Neural cell (in vitro differentiated cells): ENCODE measurements at regions not wholly inside any gene's neighbourhood (a gene's known extent, or its start where the extent isn't known, plus 50 kb on each side); places are given as distances from the start of the nearest gene placed in this dataset.

ENCODE experiments used
- H2AFZ ChIP-seq: fragments of 200-600, 300-800 bp; sonication (generic), shearing (Covaris generic); 2 replicates; pipeline ENCODE4 v1.6.0; 2014; ENCODE audit warnings: low read depth, mild to moderate bottlenecking, antibody characterized with exemption, low read length, moderate library complexity
- H3F3A ChIP-seq: fragments of 200-600 bp; shearing (Covaris generic); 2 replicates; pipeline ENCODE4 v1.6.1; 2016; ENCODE audit warnings: mild to moderate bottlenecking, moderate library complexity, mixed read lengths, antibody characterized with exemption, low read length; ENCODE audit not compliant: insufficient read depth, poor library complexity, severe bottlenecking
- H3K27ac ChIP-seq: fragments of 200-600, 300-800 bp; sonication (generic), shearing (Covaris generic); 2 replicates; pipeline ENCODE4 v1.5.1; 2014; ENCODE audit warnings: mild to moderate bottlenecking, low read length, moderate library complexity
- H3K27me3 ChIP-seq: fragments of 300-800, 200-600 bp; sonication (generic), shearing (Covaris generic); 2 replicates; pipeline ENCODE4 v1.6.0; 2014; ENCODE audit warnings: mild to moderate bottlenecking, low read depth, low read length, moderate library complexity; ENCODE audit not compliant: insufficient read depth
- H3K36me3 ChIP-seq: fragments of 300-800, 200-600 bp; sonication (generic), shearing (Covaris generic); 2 replicates; pipeline ENCODE4 v1.5.1; 2014; ENCODE audit warnings: mild to moderate bottlenecking, antibody characterized with exemption, low read length, moderate library complexity; ENCODE audit not compliant: insufficient read depth
- H3K4me2 ChIP-seq: fragments of 300-800, 200-600 bp; sonication (generic), shearing (Covaris generic); 2 replicates; pipeline ENCODE4 v1.6.0; 2014; ENCODE audit warnings: mild to moderate bottlenecking, low read length
- H3K4me3 ChIP-seq: fragments of 300-800, 200-600 bp; sonication (generic), shearing (Covaris generic); 2 replicates; pipeline ENCODE4 v1.5.1; 2014; ENCODE audit warnings: mild to moderate bottlenecking, low read length, moderate library complexity
- H3K79me2 ChIP-seq: fragments of 200-600 bp; shearing (Covaris generic); replicated peaks from 2 replicates; pipeline ENCODE4 v1.6.0; 2014; ENCODE audit warnings: mild to moderate bottlenecking, low read length, moderate library complexity; ENCODE audit not compliant: insufficient read depth
- H3K9ac ChIP-seq: fragments of 300-800, 200-600 bp; sonication (generic), shearing (Covaris generic); 2 replicates; pipeline ENCODE4 v1.6.1; 2016; ENCODE audit warnings: mild to moderate bottlenecking, low read length, mixed read lengths
- H3K9me2 ChIP-seq: fragments of 200-600 bp; shearing (Covaris generic); 2 replicates; pipeline ENCODE4 v1.6.1; 2016; ENCODE audit warnings: mild to moderate bottlenecking, low read length, mixed read lengths; ENCODE audit not compliant: insufficient read depth
- H3K9me3 ChIP-seq: fragments of 200-600, 300-800 bp; sonication (generic), shearing (Covaris generic); 2 replicates; pipeline ENCODE4 v1.6.1; 2016; ENCODE audit warnings: mild to moderate bottlenecking, mixed run types, low read length, moderate library complexity, mixed read lengths
- H4K20me1 ChIP-seq: fragments of 200-600 bp; shearing (Covaris generic); 2 replicates; pipeline ENCODE4 v1.6.1; 2016; ENCODE audit warnings: mild to moderate bottlenecking, mixed run types; ENCODE audit not compliant: insufficient read depth
- EP300 ChIP-seq: fragments of 450-650 bp; conservative IDR thresholded peaks from 2 replicates; pipeline ENCODE4 v1.6.1; 2014; ENCODE audit warnings: antibody characterized with exemption, mild to moderate bottlenecking, moderate library complexity; ENCODE audit not compliant: poor library complexity, severe bottlenecking
- EZH2 ChIP-seq: fragments of 200-600, 300-800 bp; shearing (Covaris generic), sonication (generic); IDR thresholded peaks from 2 replicates; pipeline ENCODE4 v1.6.1; 2014; ENCODE audit warnings: antibody characterized with exemption, low read length, borderline replicate concordance, mild to moderate bottlenecking; ENCODE audit not compliant: insufficient read depth, poor library complexity, severe bottlenecking
- MXI1 ChIP-seq: fragments of 450-650 bp; conservative IDR thresholded peaks from 2 replicates; pipeline ENCODE4 v1.6.1; 2014; ENCODE audit warnings: antibody characterized with exemption, mild to moderate bottlenecking; ENCODE audit not compliant: poor library complexity, severe bottlenecking
- POLR2AphosphoS5 ChIP-seq: IDR thresholded peaks from 2 replicates; pipeline ENCODE4 v1.6.1; 2012
- RAD21 ChIP-seq: fragments of 450-650 bp; conservative IDR thresholded peaks from 2 replicates; pipeline ENCODE4 v1.6.1; 2014; ENCODE audit warnings: antibody characterized with exemption, mild to moderate bottlenecking, moderate library complexity
- SMC3 ChIP-seq: fragments of 450-650 bp; conservative IDR thresholded peaks from 2 replicates; pipeline ENCODE4 v1.6.1; 2014; ENCODE audit warnings: antibody characterized with exemption, mild to moderate bottlenecking, moderate library complexity; ENCODE audit not compliant: poor library complexity
- TAF1 ChIP-seq: IDR thresholded peaks from 2 replicates; pipeline ENCODE4 v1.6.1; 2012; ENCODE audit warnings: low read depth
- TF ChIP-seq, protein P1 (sequence below): fragments of 450-650 bp; IDR thresholded peaks from 2 replicates; pipeline ENCODE4 v1.5.1; 2014; ENCODE audit warnings: antibody characterized with exemption, mild to moderate bottlenecking, moderate library complexity; ENCODE audit not compliant: poor library complexity, severe bottlenecking
- TF ChIP-seq, protein P2 (sequence below): IDR thresholded peaks from 2 replicates; pipeline ENCODE4 v1.6.1; 2012; ENCODE audit warnings: borderline replicate concordance

DNA sequence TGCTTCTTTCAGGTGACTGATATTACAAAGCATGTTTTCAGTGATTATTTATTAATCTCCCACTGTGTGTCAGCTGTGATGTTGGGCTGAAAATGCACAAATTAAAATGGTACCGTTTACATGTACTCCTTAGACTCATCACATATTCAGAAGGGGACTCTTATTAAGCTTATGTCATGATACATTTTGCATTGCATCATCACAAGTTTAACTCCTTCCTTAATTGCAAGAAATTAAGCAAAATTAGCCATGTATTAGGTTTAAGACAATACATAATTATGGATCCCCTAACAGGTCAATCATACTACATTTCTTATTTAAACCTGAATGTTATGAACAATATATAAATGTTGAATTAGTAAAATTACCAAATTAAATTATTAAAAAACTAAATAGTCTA lies 899.1 kb downstream of the TMEM182 start:
- Histone ChIP-seq H4K20me1 (no peaks in the 10 kb centered on the region), H3K4me2 (no peak overlapping the region), H3K79me2 (no peaks in the 10 kb centered on the region), H3K27me3 (no peaks in the 10 kb centered on the region), H2AFZ (no peak overlapping the region), H3K36me3 (no peaks in the 10 kb centered on the region), H3K27ac (no peak overlapping the region), H3F3A (no peaks in the 10 kb centered on the region), H3K9ac (no peak overlapping the region), H3K9me2 (no peaks in the 10 kb centered on the region), H3K4me3 (no peak overlapping the region), H3K9me3 (no peaks in the 10 kb centered on the region)
- no peak for TF ChIP-seq EZH2
- TF ChIP-seq MXI1, result no peak

DNA sequence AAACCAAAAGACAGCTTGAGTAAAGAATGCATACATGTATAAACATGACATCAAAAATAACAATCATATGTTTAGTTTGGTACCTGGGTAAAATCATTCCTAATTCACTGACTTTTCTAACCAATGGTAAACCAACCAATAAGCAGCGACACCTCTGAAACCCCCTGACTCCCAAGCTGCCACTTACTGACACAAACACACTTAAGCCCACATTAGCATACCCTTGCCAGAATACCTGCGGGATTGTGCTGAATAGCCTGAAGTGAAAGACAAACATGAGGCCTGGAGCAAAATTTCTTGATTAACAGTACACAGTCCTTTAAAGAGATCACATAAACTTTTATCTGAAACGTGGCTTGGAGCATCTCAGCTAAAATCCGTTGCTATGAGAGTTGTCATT lies 902.9 kb downstream of the TMEM182 start:
- Histone ChIP-seq H3K36me3 (no peaks in the 10 kb centered on the region), H3K9ac (no peak overlapping the region), H3K4me3 (no peak overlapping the region), H3K27me3 (no peaks in the 10 kb centered on the region), H3K79me2 (no peaks in the 10 kb centered on the region), H3K9me2 (no peaks in the 10 kb centered on the region), H3K27ac (no peak overlapping the region), H2AFZ (no peak overlapping the region), H3K9me3 (no peaks in the 10 kb centered on the region), H4K20me1 (no peaks in the 10 kb centered on the region), H3K4me2 (no peak overlapping the region), H3F3A (no peaks in the 10 kb centered on the region)
- TF ChIP-seq RAD21 (no peak), TAF1 (no peak), SMC3 (no peak), POLR2AphosphoS5 (no peak), EZH2 (no peak), EP300 (no peak), MXI1 (no peak)
- TF ChIP-seq, protein P1, sequence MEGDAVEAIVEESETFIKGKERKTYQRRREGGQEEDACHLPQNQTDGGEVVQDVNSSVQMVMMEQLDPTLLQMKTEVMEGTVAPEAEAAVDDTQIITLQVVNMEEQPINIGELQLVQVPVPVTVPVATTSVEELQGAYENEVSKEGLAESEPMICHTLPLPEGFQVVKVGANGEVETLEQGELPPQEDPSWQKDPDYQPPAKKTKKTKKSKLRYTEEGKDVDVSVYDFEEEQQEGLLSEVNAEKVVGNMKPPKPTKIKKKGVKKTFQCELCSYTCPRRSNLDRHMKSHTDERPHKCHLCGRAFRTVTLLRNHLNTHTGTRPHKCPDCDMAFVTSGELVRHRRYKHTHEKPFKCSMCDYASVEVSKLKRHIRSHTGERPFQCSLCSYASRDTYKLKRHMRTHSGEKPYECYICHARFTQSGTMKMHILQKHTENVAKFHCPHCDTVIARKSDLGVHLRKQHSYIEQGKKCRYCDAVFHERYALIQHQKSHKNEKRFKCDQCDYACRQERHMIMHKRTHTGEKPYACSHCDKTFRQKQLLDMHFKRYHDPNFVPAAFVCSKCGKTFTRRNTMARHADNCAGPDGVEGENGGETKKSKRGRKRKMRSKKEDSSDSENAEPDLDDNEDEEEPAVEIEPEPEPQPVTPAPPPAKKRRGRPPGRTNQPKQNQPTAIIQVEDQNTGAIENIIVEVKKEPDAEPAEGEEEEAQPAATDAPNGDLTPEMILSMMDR, result no peak
- TF ChIP-seq, protein P2, sequence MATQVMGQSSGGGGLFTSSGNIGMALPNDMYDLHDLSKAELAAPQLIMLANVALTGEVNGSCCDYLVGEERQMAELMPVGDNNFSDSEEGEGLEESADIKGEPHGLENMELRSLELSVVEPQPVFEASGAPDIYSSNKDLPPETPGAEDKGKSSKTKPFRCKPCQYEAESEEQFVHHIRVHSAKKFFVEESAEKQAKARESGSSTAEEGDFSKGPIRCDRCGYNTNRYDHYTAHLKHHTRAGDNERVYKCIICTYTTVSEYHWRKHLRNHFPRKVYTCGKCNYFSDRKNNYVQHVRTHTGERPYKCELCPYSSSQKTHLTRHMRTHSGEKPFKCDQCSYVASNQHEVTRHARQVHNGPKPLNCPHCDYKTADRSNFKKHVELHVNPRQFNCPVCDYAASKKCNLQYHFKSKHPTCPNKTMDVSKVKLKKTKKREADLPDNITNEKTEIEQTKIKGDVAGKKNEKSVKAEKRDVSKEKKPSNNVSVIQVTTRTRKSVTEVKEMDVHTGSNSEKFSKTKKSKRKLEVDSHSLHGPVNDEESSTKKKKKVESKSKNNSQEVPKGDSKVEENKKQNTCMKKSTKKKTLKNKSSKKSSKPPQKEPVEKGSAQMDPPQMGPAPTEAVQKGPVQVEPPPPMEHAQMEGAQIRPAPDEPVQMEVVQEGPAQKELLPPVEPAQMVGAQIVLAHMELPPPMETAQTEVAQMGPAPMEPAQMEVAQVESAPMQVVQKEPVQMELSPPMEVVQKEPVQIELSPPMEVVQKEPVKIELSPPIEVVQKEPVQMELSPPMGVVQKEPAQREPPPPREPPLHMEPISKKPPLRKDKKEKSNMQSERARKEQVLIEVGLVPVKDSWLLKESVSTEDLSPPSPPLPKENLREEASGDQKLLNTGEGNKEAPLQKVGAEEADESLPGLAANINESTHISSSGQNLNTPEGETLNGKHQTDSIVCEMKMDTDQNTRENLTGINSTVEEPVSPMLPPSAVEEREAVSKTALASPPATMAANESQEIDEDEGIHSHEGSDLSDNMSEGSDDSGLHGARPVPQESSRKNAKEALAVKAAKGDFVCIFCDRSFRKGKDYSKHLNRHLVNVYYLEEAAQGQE, result no peak
